ENCODE measurements at regions not wholly inside any gene's neighbourhood (a gene's known extent, or its start where the extent isn't known, plus 50 kb on each side); places are given as distances from the start of the nearest gene placed in this dataset.
A peak's percentile ranks its signal among the peaks of the same experiment; 100 is the strongest.

DNA sequence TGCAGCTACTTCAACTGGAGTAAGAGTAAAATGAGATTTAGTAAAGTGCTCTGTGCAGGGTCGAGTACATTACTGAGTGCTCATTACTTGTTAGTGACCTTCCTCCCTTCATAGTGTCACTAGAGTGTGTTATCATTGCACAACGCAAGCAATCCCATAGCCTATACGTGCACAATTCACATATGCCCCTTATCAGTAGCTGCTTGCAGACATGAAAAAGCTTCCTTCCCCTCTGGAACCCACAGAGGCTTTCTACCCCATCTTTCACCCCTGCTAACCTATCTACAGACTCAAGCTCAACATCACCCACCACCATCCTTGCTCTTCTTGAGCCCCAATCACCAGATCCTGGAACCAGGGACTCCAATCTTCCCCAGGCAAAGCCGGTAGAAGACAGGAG, 59.3 kb downstream of the C7orf25 start:
- DNase-seq (ENCODE audit: low read depth in 1 of 2, low spot score in 2 of 2) (no peak), FAIRE-seq (no peak)
- H3K23me2 ChIP-seq (ENCODE audit: low read depth, low read length): no peaks in the 10 kb centered on the region; the same call in 1 of the 2 replicates
- H3K9me3 ChIP-seq (ENCODE audit: insufficient read depth in 2 of 2, low read depth in 1 of 2, low read length in 1 of 2): no peaks in the 10 kb centered on the region
- no peak overlapping the region for H2BK20ac ChIP-seq (ENCODE audit: low read length)
- H3K23ac ChIP-seq (ENCODE audit: insufficient read length): no peak overlapping the region
- no peak for TF ChIP-seq KDM4A (IDR thresholded peaks at IDR 0.05; ENCODE audit: low read depth, low read length, severe bottlenecking)
- no peak for TF ChIP-seq RXRA (IDR thresholded peaks at IDR 0.05; ENCODE audit: insufficient read depth, low read depth, low read length)
- no peak for TF ChIP-seq TAF1 (IDR thresholded peaks at IDR 0.05; ENCODE audit: low read depth, low read length)
- TF ChIP-seq TAF7 (optimal IDR thresholded peaks at IDR 0.05; ENCODE audit: borderline replicate concordance, low read depth, low read length): no peak
- H3K9ac ChIP-seq (replicated peaks in 1 of 4; ENCODE audit: extremely low read depth in 1 of 4, low read depth in 3 of 4, low read length in 3 of 4): no peak overlapping the region
- H3K4ac ChIP-seq (replicated peaks; ENCODE audit: insufficient read length, low read depth, low read length): no peak overlapping the region
- 85% methylated on average over 4 of the region's 4 CpGs; no CpG with 5 or more reads in 1 of the 2 experiments for WGBS, 2 experiments (ENCODE audit: extremely low coverage in 1 of 2, insufficient coverage in 1 of 2, insufficient read length in 1 of 2, insufficient replicate concordance in 2 of 2, low coverage in 1 of 2, low lambda C conversion rate in 2 of 2, missing lambda C conversion rate in 1 of 2)
- H3K4me1 ChIP-seq (replicated peaks in 1 of 4; ENCODE audit: control insufficient read depth in 3 of 4, insufficient read depth in 4 of 4, low read length in 3 of 4): no peaks in the 10 kb centered on the region
- no peak overlapping the region for H2BK120ac ChIP-seq (replicated peaks; ENCODE audit: low read depth, low read length)
- no peak overlapping the region for H4K5ac ChIP-seq (ENCODE audit: insufficient read length, low read depth, low read length)
- CTCF ChIA-PET (ENCODE audit: partially characterized antibody): interaction anchor here (0.6 to 1.9 kb wide), 8 partner anchors 9 to 1073 kb away, joined by 3 to 5 read pairs (median 3); no protein-coding TSS in a partner anchor
- no peak overlapping the region for H3K4me2 ChIP-seq (ENCODE audit: insufficient read depth in 1 of 2, low read depth in 2 of 2, low read length in 2 of 2)
- no peak overlapping the region for H2BK15ac ChIP-seq (ENCODE audit: low read length)
- H3K36me3 ChIP-seq (ENCODE audit: control insufficient read depth in 2 of 4, insufficient read depth in 4 of 4, low read length in 3 of 4): no peaks in the 10 kb centered on the region
- POLR2A ChIA-PET (ENCODE audit: partially characterized antibody): no interaction called here
- H2AFZ ChIP-seq (ENCODE audit: low read length): peak overlapping the region; percentile 85; the same call in 1 of the 2 replicates
- no peak overlapping the region for H3K14ac ChIP-seq (ENCODE audit: insufficient read length)
- no peak overlapping the region for H3K27ac ChIP-seq (ENCODE audit: low read depth, low read length)
- H3K18ac ChIP-seq (ENCODE audit: extremely low read depth, low read length): no peak overlapping the region
- no peaks in the 10 kb centered on the region for H3K79me1 ChIP-seq (ENCODE audit: low read depth, low read length)
- no peak overlapping the region for H3K4me3 ChIP-seq (ENCODE audit: extremely low read depth in 1 of 4, insufficient read depth in 2 of 4, low read depth in 3 of 4, low read length in 4 of 4)
- H2BK12ac ChIP-seq (ENCODE audit: low read depth, low read length): no peak overlapping the region
- no peak overlapping the region for H4K91ac ChIP-seq (replicated peaks; ENCODE audit: insufficient read length, low read length)
- no peaks in the 10 kb centered on the region for H4K20me1 ChIP-seq (replicated peaks in 1 of 2; ENCODE audit: control insufficient read depth in 1 of 2, insufficient read depth in 2 of 2, low read length in 2 of 2)
- H3K27me3 ChIP-seq (replicated peaks in 1 of 4; ENCODE audit: control insufficient read depth in 3 of 4, extremely low read depth in 1 of 4, insufficient read depth in 3 of 4, low read length in 3 of 4): no peaks in the 10 kb centered on the region
- no peak overlapping the region for H2BK5ac ChIP-seq (ENCODE audit: low read depth, low read length)
- H3K56ac ChIP-seq (replicated peaks; ENCODE audit: insufficient read length, low read depth, low read length): no peak overlapping the region
- H3K79me2 ChIP-seq (ENCODE audit: control insufficient read depth in 1 of 2, insufficient read depth in 2 of 2, low read length in 2 of 2): no peaks in the 10 kb centered on the region
- no peak overlapping the region for H4K8ac ChIP-seq (ENCODE audit: extremely low read depth, insufficient read depth, low read length)
- H2AK5ac ChIP-seq (ENCODE audit: low read depth, low read length): no peak overlapping the region

Data from H1 (cell line).